Lung microvascular endothelial cell (primary cell): ENCODE measurements at regions not wholly inside any gene's neighbourhood (a gene's known extent, or its start where the extent isn't known, plus 50 kb on each side); places are given as distances from the start of the nearest gene placed in this dataset.
A peak's percentile ranks its signal among the peaks of the same experiment; 100 is the strongest.
"Not testable (repeated sequence)": the region's sequence is repeated elsewhere in the genome, so short reads cannot be mapped to it uniquely, and the experiment has no call there.

Experiments
- DNase-seq, 2 donors: peaks; one replicate each; pipeline versions ENCODE4 v3.0.0 to v3.0.0-alpha.2; 2010; ENCODE audit warnings: low read depth in 2 of 2

GRCh38 chr10:43939389-43939938, 290.8 kb upstream of the ZNF32 start:
- DNase-seq, result no peak

GRCh38 chr10:43938810-43939209, 290.1 kb upstream of the ZNF32 start:
- DNase-seq, result no peak

- DNase-seq, result peak in 1 of 2 donors; percentile 35
These were observed 282.7 kb upstream of the ZNF32 start for GRCh38 chr10:43931308-43931930.

- no peak for DNase-seq
These were observed 282.1 kb upstream of the ZNF32 start for GRCh38 chr10:43930777-43931176.

- no peak for DNase-seq
These were observed 281.6 kb upstream of the ZNF32 start for GRCh38 chr10:43930243-43930642.

GRCh38 chr10:43929122-43929521, 280.4 kb upstream of the ZNF32 start:
- no peak for DNase-seq

- no peak for DNase-seq
These were observed 279.8 kb upstream of the ZNF32 start for GRCh38 chr10:43928425-43928968.

GRCh38 chr10:43926875-43927406, 278.3 kb upstream of the ZNF32 start:
- DNase-seq, result no peak

- DNase-seq, result no peak
These were observed 277.7 kb upstream of the ZNF32 start for GRCh38 chr10:43926371-43926770.

GRCh38 chr10:43925793-43926192, 277.1 kb upstream of the ZNF32 start:
- DNase-seq, result no peak

GRCh38 chr10:43923328-43923727, 274.6 kb upstream of the ZNF32 start:
- no peak for DNase-seq

GRCh38 chr10:43922335-43923280, 273.9 kb upstream of the ZNF32 start:
- peak; percentile 28 to 55 for DNase-seq

- DNase-seq, result no peak
These were observed 273.2 kb upstream of the ZNF32 start for GRCh38 chr10:43921881-43922280.

GRCh38 chr10:43921478-43921877, 272.8 kb upstream of the ZNF32 start:
- no peak for DNase-seq

GRCh38 chr10:43920236-43920758, 271.6 kb upstream of the ZNF32 start:
- not testable (repeated sequence) for DNase-seq

GRCh38 chr10:43913676-43914235, 265.1 kb upstream of the ZNF32 start:
- no peak for DNase-seq

- no peak for DNase-seq
These were observed 263.8 kb upstream of the ZNF32 start for GRCh38 chr10:43912469-43912868.

GRCh38 chr10:43906490-43906889, 257.8 kb upstream of the ZNF32 start:
- no peak for DNase-seq

- peak in 1 of 2 donors; percentile 42 for DNase-seq
These were observed 257.0 kb upstream of the ZNF32 start for GRCh38 chr10:43905512-43906236.

GRCh38 chr10:43904844-43905243, 256.2 kb upstream of the ZNF32 start:
- DNase-seq, result no peak

- no peak for DNase-seq
These were observed 255.6 kb upstream of the ZNF32 start for GRCh38 chr10:43904301-43904700.
